ENCODE measurements at regions not wholly inside any gene's neighbourhood (a gene's known extent, or its start where the extent isn't known, plus 50 kb on each side); places are given as distances from the start of the nearest gene placed in this dataset.

GRCh38 chr11:134835561-134835960 is 423.5 kb upstream of the B3GAT1 start:
- Histone ChIP-seq H3K79me2 (ENCODE audit: low read depth) (no peaks in the 10 kb centered on the region), H2AFZ (no peak overlapping the region), H3K4me2 (no peak overlapping the region), H3K4me3 (no peak overlapping the region), H3K4me1 (replicated peaks; ENCODE audit: insufficient read depth) (no peaks in the 10 kb centered on the region), H3K36me3 (ENCODE audit: low read depth) (no peaks in the 10 kb centered on the region), H3K9me2 (ENCODE audit: insufficient read depth) (no peaks in the 10 kb centered on the region), H3K27me3 (ENCODE audit: insufficient read depth, low read depth) (peaks cover 49% of the 10 kb centered on the region), H3K9me3 (ENCODE audit: insufficient read depth, low read depth) (no peaks in the 10 kb centered on the region), H4K20me1 (ENCODE audit: insufficient read depth) (no peaks in the 10 kb centered on the region), H3F3A (ENCODE audit: insufficient read depth, low read depth) (no peaks in the 10 kb centered on the region), H3K27ac (no peak overlapping the region)
- ChIA-PET CTCF (no interaction called here), POLR2A (ENCODE audit: unreplicated experiment) (no interaction called here)
- BruUV-seq (replicated peaks), result no TSS peak
- DNase-seq, result peak in 1 of 2 experiments; percentile 30
- TF ChIP-seq EZH2 (IDR thresholded peaks at IDR 0.05; ENCODE audit: low read depth) (no peak), CTCF (conservative IDR thresholded peaks at IDR 0.05) (no peak)
- intact Hi-C loops (cut with micrococcal nuclease; ENCODE audit: unreplicated experiment), result no loop called here

- Histone ChIP-seq H3K4me3 (no peak overlapping the region), H4K20me1 (ENCODE audit: insufficient read depth) (no peaks in the 10 kb centered on the region), H3K4me2 (no peak overlapping the region), H3K9me2 (ENCODE audit: insufficient read depth) (no peaks in the 10 kb centered on the region), H2AFZ (no peak overlapping the region), H3K27me3 (ENCODE audit: insufficient read depth, low read depth) (peaks cover 8% of the 10 kb centered on the region; the same call in 1 of the 2 replicates), H3F3A (ENCODE audit: insufficient read depth, low read depth) (no peaks in the 10 kb centered on the region), H3K9me3 (ENCODE audit: insufficient read depth, low read depth) (no peaks in the 10 kb centered on the region), H3K79me2 (ENCODE audit: low read depth) (no peaks in the 10 kb centered on the region), H3K4me1 (replicated peaks; ENCODE audit: insufficient read depth) (no peaks in the 10 kb centered on the region), H3K36me3 (ENCODE audit: low read depth) (no peaks in the 10 kb centered on the region), H3K27ac (no peak overlapping the region)
- TF ChIP-seq CTCF (conservative IDR thresholded peaks at IDR 0.05) (no peak), EZH2 (IDR thresholded peaks at IDR 0.05; ENCODE audit: low read depth) (no peak)
- POLR2A ChIA-PET (ENCODE audit: unreplicated experiment), result no interaction called here
- CTCF ChIA-PET, result no interaction called here
- intact Hi-C loops (cut with micrococcal nuclease; ENCODE audit: unreplicated experiment), result no loop called here
- DNase-seq, result no peak
- BruUV-seq (replicated peaks), result no TSS peak
Observed at GRCh38 chr11:134830312-134830711, 418.3 kb upstream of the B3GAT1 start.

- Histone ChIP-seq H3F3A (ENCODE audit: insufficient read depth, low read depth) (no peaks in the 10 kb centered on the region), H3K9me3 (ENCODE audit: insufficient read depth, low read depth) (no peaks in the 10 kb centered on the region), H4K20me1 (ENCODE audit: insufficient read depth) (no peaks in the 10 kb centered on the region), H3K4me1 (replicated peaks; ENCODE audit: insufficient read depth) (peaks cover 2% of the 10 kb centered on the region; the same call in 1 of the 2 replicates), H3K4me2 (no peak overlapping the region), H3K79me2 (ENCODE audit: low read depth) (no peaks in the 10 kb centered on the region), H3K27me3 (ENCODE audit: insufficient read depth, low read depth) (no peaks in the 10 kb centered on the region; the same call in none of the 2 replicates), H3K27ac (no peak overlapping the region), H3K36me3 (ENCODE audit: low read depth) (no peaks in the 10 kb centered on the region), H3K4me3 (no peak overlapping the region), H3K9me2 (ENCODE audit: insufficient read depth) (no peaks in the 10 kb centered on the region), H2AFZ (no peak overlapping the region)
- ChIA-PET CTCF (no interaction called here), POLR2A (ENCODE audit: unreplicated experiment) (no interaction called here)
- intact Hi-C loops (cut with micrococcal nuclease; ENCODE audit: unreplicated experiment), result no loop called here
- BruUV-seq (replicated peaks), result no TSS peak
- DNase-seq, result no peak
- TF ChIP-seq EZH2 (IDR thresholded peaks at IDR 0.05; ENCODE audit: low read depth) (no peak), CTCF (conservative IDR thresholded peaks at IDR 0.05) (no peak)
Observed at GRCh38 chr11:134823970-134824369, 411.9 kb upstream of the B3GAT1 start.
